MCF 10A (cell line): ENCODE measurements at regions not wholly inside any gene's neighbourhood (a gene's known extent, or its start where the extent isn't known, plus 50 kb on each side); places are given as distances from the start of the nearest gene placed in this dataset.

Source experiments
- BruUV-seq: library from RNA; stranded (reverse); fragments of 400-500 nt; replicated peaks from 2 replicates; lab custom pipeline; 2021; lab: Mats Ljungman, UMichigan
- CTCF ChIA-PET: fragments of 300-600 bp; sonication (Branson Sonifier 250); formaldehyde crosslinking; extraction: SDS; loops from one replicate; lab custom pipeline; 2021; ENCODE audit warnings: antibody characterized with exemption, inconsistent platforms; lab: Yijun Ruan, JAX
- POLR2A ChIA-PET: fragments of 300-600, 350-650 bp; sonication (Branson Sonifier 250); formaldehyde crosslinking; extraction: SDS; loops from one replicate; lab custom pipeline; 2020; ENCODE audit warnings: antibody characterized with exemption, inconsistent platforms; lab: Yijun Ruan, JAX
- DNase-seq: peaks from one replicate; pipeline ENCODE4 v3.0.0-alpha.2; 2018; ENCODE audit not compliant: unreplicated experiment
- H3K27ac Mint-ChIP-seq: one replicate; pipeline ENCODE4 v1.8.0; 2022; ENCODE audit warnings: mild to moderate bottlenecking, low read depth, mixed read lengths; ENCODE audit not compliant: unreplicated experiment
- H3K27me3 Mint-ChIP-seq: one replicate; pipeline ENCODE4 v1.8.0; 2022; ENCODE audit warnings: mixed read lengths; ENCODE audit not compliant: insufficient read depth, unreplicated experiment
- H3K36me3 Mint-ChIP-seq: one replicate; pipeline ENCODE4 v1.8.0; 2022; ENCODE audit warnings: mild to moderate bottlenecking, moderate library complexity, mixed read lengths; ENCODE audit not compliant: insufficient read depth, unreplicated experiment
- H3K4me1 Mint-ChIP-seq: one replicate; pipeline ENCODE4 v1.8.0; 2022; ENCODE audit warnings: mixed read lengths; ENCODE audit not compliant: insufficient read depth, unreplicated experiment
- H3K4me3 Mint-ChIP-seq: one replicate; pipeline ENCODE4 v1.8.0; 2022; ENCODE audit warnings: mild to moderate bottlenecking, moderate library complexity, mixed read lengths; ENCODE audit not compliant: unreplicated experiment
- H3K9me3 Mint-ChIP-seq: one replicate; pipeline ENCODE4 v1.8.0; 2022; ENCODE audit warnings: mixed read lengths; ENCODE audit not compliant: unreplicated experiment
- CTCF ChIP-seq: fragments of 200-600 bp; IDR thresholded peaks from one replicate; pipeline ENCODE4 v1.8.0; 2022; ENCODE audit warnings: antibody characterized with exemption, mild to moderate bottlenecking; ENCODE audit not compliant: unreplicated experiment
- intact Hi-C: fragments of 100-400 bp; cut with micrococcal nuclease; formaldehyde crosslinking; loops from 2 replicates; pipeline ENCODE4 v1.14.1; 2022

- POLR2A ChIA-PET, result interaction anchor here (0.5 to 1.2 kb wide), 4 partner anchors 11 to 690 kb away, joined by 3 to 5 read pairs (median 3); no protein-coding TSS in a partner anchor
- Mint-ChIP-seq H3K27ac (peak overlapping the region; percentile 88), H3K4me3 (no peak overlapping the region), H3K4me1 (peaks cover 28% of the 10 kb centered on the region), H3K9me3 (no peaks in the 10 kb centered on the region), H3K27me3 (no peaks in the 10 kb centered on the region), H3K36me3 (no peaks in the 10 kb centered on the region)
- no TSS peak for BruUV-seq
- CTCF ChIA-PET, result no interaction called here
- intact Hi-C loops, result no loop called here
- TF ChIP-seq CTCF, result no peak
- peak; percentile 76 for DNase-seq
Measured at GRCh38 chr3:26437678-26438077, 184.9 kb upstream of the LRRC3B start.

GRCh38 chr3:26438325-26438940 is 184.1 kb upstream of the LRRC3B start:
- no peaks in the 10 kb centered on the region for H3K27me3 Mint-ChIP-seq
- DNase-seq, result peak; percentile 88
- no peaks in the 10 kb centered on the region for H3K36me3 Mint-ChIP-seq
- peaks cover 28% of the 10 kb centered on the region for H3K4me1 Mint-ChIP-seq
- ChIA-PET POLR2A (interaction anchor here (0.7 to 1.2 kb wide), 3 partner anchors 11 to 691 kb away, joined by 3 read pairs; no protein-coding TSS in a partner anchor), CTCF (interaction anchor here (0.5 to 0.6 kb wide), 2 partner anchors 60 to 62 kb away, joined by 3 to 4 read pairs; no protein-coding TSS in a partner anchor)
- peak overlapping the region; percentile 88 for H3K27ac Mint-ChIP-seq
- intact Hi-C loops, result no loop called here
- no TSS peak for BruUV-seq
- H3K4me3 Mint-ChIP-seq, result no peak overlapping the region
- H3K9me3 Mint-ChIP-seq, result no peaks in the 10 kb centered on the region
- TF ChIP-seq CTCF, result no peak

GRCh38 chr3:26438981-26439884 is 183.3 kb upstream of the LRRC3B start:
- peaks cover 28% of the 10 kb centered on the region for H3K4me1 Mint-ChIP-seq
- POLR2A ChIA-PET, result interaction anchor here (0.6 kb wide), 1 partner anchor 523 kb away, joined by 3 read pairs; no protein-coding TSS in a partner anchor
- DNase-seq, result peak; percentile 81
- no peaks in the 10 kb centered on the region for H3K9me3 Mint-ChIP-seq
- no peak overlapping the region for H3K4me3 Mint-ChIP-seq
- intact Hi-C loops, result no loop called here
- no TSS peak for BruUV-seq
- CTCF ChIA-PET, result interaction anchor here (0.5 to 0.6 kb wide), 2 partner anchors 59 to 62 kb away, joined by 3 to 4 read pairs; no protein-coding TSS in a partner anchor
- no peaks in the 10 kb centered on the region for H3K36me3 Mint-ChIP-seq
- TF ChIP-seq CTCF, result no peak
- H3K27me3 Mint-ChIP-seq, result no peaks in the 10 kb centered on the region
- H3K27ac Mint-ChIP-seq, result peak overlapping the region; percentile 88

GRCh38 chr3:26449996-26450395 is 172.6 kb upstream of the LRRC3B start:
- Mint-ChIP-seq H3K27me3 (no peaks in the 10 kb centered on the region), H3K9me3 (no peaks in the 10 kb centered on the region), H3K27ac (no peak overlapping the region), H3K36me3 (no peaks in the 10 kb centered on the region), H3K4me3 (no peak overlapping the region), H3K4me1 (peaks cover 5% of the 10 kb centered on the region)
- POLR2A ChIA-PET, result no interaction called here
- no peak for TF ChIP-seq CTCF
- CTCF ChIA-PET, result no interaction called here
- DNase-seq, result no peak
- BruUV-seq, result no TSS peak
- intact Hi-C loops, result no loop called here
